ENCODE measurements at regions not wholly inside any gene's neighbourhood (a gene's known extent, or its start where the extent isn't known, plus 50 kb on each side); places are given as distances from the start of the nearest gene placed in this dataset.

DNA sequence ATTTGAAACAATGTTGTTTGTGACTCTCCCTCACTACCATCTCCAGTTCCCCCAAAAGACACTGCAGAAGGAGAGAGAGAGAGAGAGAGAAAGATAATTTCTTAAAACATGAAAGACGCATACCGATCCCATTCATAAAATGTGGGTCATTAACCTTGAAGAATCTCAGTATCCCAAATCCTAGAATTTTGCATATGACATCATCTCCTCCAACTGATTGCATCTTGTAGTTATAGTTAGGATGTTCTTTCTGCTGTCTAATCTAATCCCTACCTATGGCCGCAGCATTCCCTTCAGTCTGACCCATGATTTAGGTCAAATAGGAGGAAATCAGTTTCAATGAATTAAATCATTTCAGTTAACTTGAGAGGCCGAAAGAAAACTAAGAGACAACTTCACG, 142.4 kb upstream of the ETS2 start:
- TF ChIP-seq EZH2 (IDR thresholded peaks at IDR 0.05): no peak
- TF ChIP-seq, protein P1, sequence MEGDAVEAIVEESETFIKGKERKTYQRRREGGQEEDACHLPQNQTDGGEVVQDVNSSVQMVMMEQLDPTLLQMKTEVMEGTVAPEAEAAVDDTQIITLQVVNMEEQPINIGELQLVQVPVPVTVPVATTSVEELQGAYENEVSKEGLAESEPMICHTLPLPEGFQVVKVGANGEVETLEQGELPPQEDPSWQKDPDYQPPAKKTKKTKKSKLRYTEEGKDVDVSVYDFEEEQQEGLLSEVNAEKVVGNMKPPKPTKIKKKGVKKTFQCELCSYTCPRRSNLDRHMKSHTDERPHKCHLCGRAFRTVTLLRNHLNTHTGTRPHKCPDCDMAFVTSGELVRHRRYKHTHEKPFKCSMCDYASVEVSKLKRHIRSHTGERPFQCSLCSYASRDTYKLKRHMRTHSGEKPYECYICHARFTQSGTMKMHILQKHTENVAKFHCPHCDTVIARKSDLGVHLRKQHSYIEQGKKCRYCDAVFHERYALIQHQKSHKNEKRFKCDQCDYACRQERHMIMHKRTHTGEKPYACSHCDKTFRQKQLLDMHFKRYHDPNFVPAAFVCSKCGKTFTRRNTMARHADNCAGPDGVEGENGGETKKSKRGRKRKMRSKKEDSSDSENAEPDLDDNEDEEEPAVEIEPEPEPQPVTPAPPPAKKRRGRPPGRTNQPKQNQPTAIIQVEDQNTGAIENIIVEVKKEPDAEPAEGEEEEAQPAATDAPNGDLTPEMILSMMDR (IDR thresholded peaks at IDR 0.05): no peak
